ENCODE measurements at regions not wholly inside any gene's neighbourhood (a gene's known extent, or its start where the extent isn't known, plus 50 kb on each side); places are given as distances from the start of the nearest gene placed in this dataset.
A peak's percentile ranks its signal among the peaks of the same experiment; 100 is the strongest.
"Not testable (repeated sequence)": the region's sequence is repeated elsewhere in the genome, so short reads cannot be mapped to it uniquely, and the experiment has no call there.

DNA sequence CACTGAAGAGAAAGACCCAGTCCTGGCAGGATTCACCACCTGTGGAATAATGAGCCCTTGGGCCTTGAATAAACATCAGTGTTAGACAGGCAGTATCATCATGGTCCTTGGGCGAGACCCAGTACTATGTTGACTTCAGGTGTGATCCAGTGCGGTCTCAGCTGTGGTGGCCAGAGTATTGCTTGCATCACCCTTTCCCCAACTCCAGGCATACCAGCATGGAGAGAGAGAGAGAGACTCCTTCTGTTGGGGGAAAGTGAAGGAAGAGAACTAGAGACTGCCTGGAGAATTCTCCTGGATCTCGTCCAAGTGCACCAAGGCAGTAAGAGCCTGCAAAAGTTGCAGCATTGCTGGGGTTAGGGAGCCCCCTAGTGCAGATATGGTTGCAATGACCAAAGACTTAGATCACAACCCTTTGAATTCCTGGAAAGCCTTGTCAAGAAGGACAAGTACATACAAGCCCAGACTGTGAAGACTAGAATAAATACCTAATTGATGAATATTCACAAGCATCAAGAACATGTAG is 61.1 kb upstream of the VAMP7 start:
- DNase-seq (ENCODE audit: low spot score), result no peak
- no peak overlapping the region for H3K27ac Mint-ChIP-seq
- H3K27me3 Mint-ChIP-seq (ENCODE audit: low read depth), result peaks cover 5% of the 10 kb centered on the region
- H3K4me3 Mint-ChIP-seq (ENCODE audit: low read depth), result no peak overlapping the region
- intact Hi-C loops (cut with micrococcal nuclease), result loop anchor here (10.0 kb wide), 2 partner anchors 735 to 835 kb away; no protein-coding TSS in a partner anchor
- peaks cover 18% of the 10 kb centered on the region for H3K9me3 Mint-ChIP-seq
- no peaks in the 10 kb centered on the region for H3K36me3 Mint-ChIP-seq (ENCODE audit: low read depth)
- peaks cover 2% of the 10 kb centered on the region for H3K4me1 Mint-ChIP-seq (ENCODE audit: low read depth)

DNA sequence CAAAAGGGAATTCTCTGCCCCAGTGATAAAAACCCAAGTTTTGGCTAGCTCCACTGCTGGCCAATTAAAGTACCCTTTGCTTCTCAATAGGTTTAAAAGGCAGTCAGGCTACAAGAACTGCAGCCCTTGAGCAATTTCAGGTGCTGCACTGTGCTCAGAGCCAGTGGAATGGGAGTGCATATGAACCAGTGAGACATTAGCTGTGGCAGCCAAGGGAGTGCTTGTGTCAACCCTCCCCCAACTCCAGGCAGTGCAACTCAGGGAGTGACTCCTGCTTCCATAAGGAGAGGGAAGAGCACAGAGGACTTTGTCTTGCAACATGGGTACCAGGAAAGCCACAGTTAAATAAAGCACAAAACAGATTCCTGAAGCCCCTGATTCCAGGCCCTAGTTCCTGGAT is 61.6 kb upstream of the VAMP7 start:
- H3K9me3 Mint-ChIP-seq, result peaks cover 14% of the 10 kb centered on the region
- H3K36me3 Mint-ChIP-seq (ENCODE audit: low read depth), result no peaks in the 10 kb centered on the region
- no peak for DNase-seq (ENCODE audit: low spot score)
- intact Hi-C loops (cut with micrococcal nuclease), result no loop called here
- H3K27ac Mint-ChIP-seq, result no peak overlapping the region
- H3K4me1 Mint-ChIP-seq (ENCODE audit: low read depth), result peaks cover 2% of the 10 kb centered on the region
- H3K27me3 Mint-ChIP-seq (ENCODE audit: low read depth), result peaks cover 5% of the 10 kb centered on the region
- H3K4me3 Mint-ChIP-seq (ENCODE audit: low read depth), result no peak overlapping the region

- intact Hi-C loops (cut with micrococcal nuclease); DNase-seq (ENCODE audit: low spot score); H3K36me3 Mint-ChIP-seq (ENCODE audit: low read depth); H3K4me3 Mint-ChIP-seq (ENCODE audit: low read depth); H3K27me3 Mint-ChIP-seq (ENCODE audit: low read depth); H3K4me1 Mint-ChIP-seq (ENCODE audit: low read depth); H3K27ac Mint-ChIP-seq: not testable (repeated sequence)
- peaks cover 24% of the 10 kb centered on the region for H3K9me3 Mint-ChIP-seq
Observed at GRCh38 chrX:155814391-155814790, 66.8 kb upstream of the VAMP7 start.

- Mint-ChIP-seq H3K4me1 (ENCODE audit: low read depth) (no peaks in the 10 kb centered on the region), H3K27ac (no peak overlapping the region), H3K9me3 (peaks cover under 1% of the 10 kb centered on the region), H3K27me3 (ENCODE audit: low read depth) (no peaks in the 10 kb centered on the region), H3K4me3 (ENCODE audit: low read depth) (no peak overlapping the region), H3K36me3 (ENCODE audit: low read depth) (no peaks in the 10 kb centered on the region)
- intact Hi-C loops (cut with micrococcal nuclease), result no loop called here
- DNase-seq (ENCODE audit: low spot score), result no peak
Observed at GRCh38 chrX:155779831-155780230, 101.3 kb upstream of the VAMP7 start.

- Mint-ChIP-seq H3K9me3 (peaks cover 3% of the 10 kb centered on the region), H3K27me3 (ENCODE audit: low read depth) (no peaks in the 10 kb centered on the region), H3K36me3 (ENCODE audit: low read depth) (no peaks in the 10 kb centered on the region), H3K27ac (no peak overlapping the region), H3K4me1 (ENCODE audit: low read depth) (no peaks in the 10 kb centered on the region), H3K4me3 (ENCODE audit: low read depth) (no peak overlapping the region)
- intact Hi-C loops (cut with micrococcal nuclease), result no loop called here
- no peak for DNase-seq (ENCODE audit: low spot score)
Observed at GRCh38 chrX:155778844-155779553, 102.1 kb upstream of the VAMP7 start.

DNA sequence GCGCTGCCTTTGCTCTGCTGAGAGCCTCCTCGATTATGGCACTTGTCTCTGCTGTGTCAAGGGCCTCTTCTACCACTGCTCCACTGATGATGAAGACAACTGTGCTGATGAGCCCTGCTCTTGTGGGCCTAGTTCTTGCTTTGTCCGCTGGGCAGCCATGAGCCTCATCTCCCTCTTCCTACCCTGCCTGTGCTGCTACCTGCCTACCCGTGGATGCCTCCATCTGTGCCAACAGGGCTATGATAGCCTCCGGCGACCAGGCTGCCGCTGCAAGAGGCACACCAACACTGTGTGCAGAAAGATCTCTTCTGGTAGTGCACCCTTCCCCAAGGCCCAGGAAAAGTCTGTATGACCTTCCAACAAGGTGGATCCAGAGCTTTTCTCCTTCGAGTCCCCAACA is 106.8 kb upstream of the VAMP7 start:
- Mint-ChIP-seq H3K27ac (no peak overlapping the region), H3K27me3 (ENCODE audit: low read depth) (peaks cover 2% of the 10 kb centered on the region), H3K36me3 (ENCODE audit: low read depth) (no peaks in the 10 kb centered on the region), H3K4me1 (ENCODE audit: low read depth) (no peaks in the 10 kb centered on the region), H3K4me3 (ENCODE audit: low read depth) (no peak overlapping the region), H3K9me3 (peaks cover 10% of the 10 kb centered on the region)
- DNase-seq (ENCODE audit: low spot score), result no peak
- intact Hi-C loops (cut with micrococcal nuclease), result no loop called here

GRCh38 chrX:155767876-155768769 is 113.0 kb upstream of the VAMP7 start:
- H3K9me3 Mint-ChIP-seq, result peaks cover 13% of the 10 kb centered on the region
- peaks cover 5% of the 10 kb centered on the region for H3K27me3 Mint-ChIP-seq (ENCODE audit: low read depth)
- intact Hi-C loops (cut with micrococcal nuclease), result no loop called here
- no peak overlapping the region for H3K27ac Mint-ChIP-seq
- no peaks in the 10 kb centered on the region for H3K36me3 Mint-ChIP-seq (ENCODE audit: low read depth)
- peak overlapping the region; percentile 71 for H3K4me3 Mint-ChIP-seq (ENCODE audit: low read depth)
- peaks cover 5% of the 10 kb centered on the region for H3K4me1 Mint-ChIP-seq (ENCODE audit: low read depth)
- no peak for DNase-seq (ENCODE audit: low spot score)

DNA sequence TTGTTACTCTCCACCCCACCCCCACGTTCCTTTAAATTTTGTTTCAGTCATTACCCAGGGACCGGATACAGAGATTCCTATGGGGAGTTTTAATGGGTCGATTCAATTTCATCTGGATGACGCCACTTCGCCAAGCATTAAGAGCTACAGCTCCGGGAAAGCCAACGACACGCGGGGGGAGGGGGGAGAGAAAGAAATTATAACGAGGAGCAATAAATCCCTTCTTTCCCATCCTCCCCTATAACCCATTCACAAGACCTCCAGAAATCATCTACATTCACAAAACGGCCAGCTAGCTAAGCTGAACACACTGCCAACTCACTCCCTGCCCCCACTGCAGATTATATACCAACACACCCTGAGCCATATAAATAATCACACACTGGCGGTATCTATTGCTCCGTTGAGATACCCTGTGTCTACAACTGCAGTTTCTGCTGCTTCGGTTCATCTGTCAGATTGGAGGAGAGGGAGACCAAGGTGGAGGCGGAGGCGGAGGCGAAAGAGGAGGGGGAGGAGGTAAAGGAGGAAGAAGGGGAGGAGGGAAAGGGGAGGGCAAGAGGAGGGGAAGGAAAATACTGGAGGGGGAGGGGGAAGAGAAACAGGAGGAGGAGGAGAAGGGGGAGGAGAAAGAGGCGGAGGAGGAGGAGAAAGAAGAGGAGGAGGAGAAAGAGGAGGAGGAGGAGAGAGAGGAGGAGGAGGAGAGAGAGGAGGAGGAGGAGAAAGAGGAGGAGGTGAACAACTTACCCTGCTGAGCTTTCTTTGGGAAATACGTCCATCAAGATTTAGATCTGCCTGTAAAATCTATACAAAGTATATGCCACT is 113.9 kb upstream of the VAMP7 start:
- H3K4me1 Mint-ChIP-seq (ENCODE audit: low read depth), result peaks cover 5% of the 10 kb centered on the region
- peaks cover 17% of the 10 kb centered on the region for H3K9me3 Mint-ChIP-seq
- H3K27ac Mint-ChIP-seq, result no peak overlapping the region
- H3K36me3 Mint-ChIP-seq (ENCODE audit: low read depth), result no peaks in the 10 kb centered on the region
- H3K27me3 Mint-ChIP-seq (ENCODE audit: low read depth), result peaks cover 5% of the 10 kb centered on the region
- peak overlapping the region; percentile 71 for H3K4me3 Mint-ChIP-seq (ENCODE audit: low read depth)
- intact Hi-C loops (cut with micrococcal nuclease), result no loop called here
- DNase-seq (ENCODE audit: low spot score), result peak; percentile 12

GRCh38 chrX:155766321-155766720 is 114.8 kb upstream of the VAMP7 start:
- no peak for DNase-seq (ENCODE audit: low spot score)
- no peaks in the 10 kb centered on the region for H3K36me3 Mint-ChIP-seq (ENCODE audit: low read depth)
- no peak overlapping the region for H3K4me3 Mint-ChIP-seq (ENCODE audit: low read depth)
- intact Hi-C loops (cut with micrococcal nuclease), result no loop called here
- peaks cover 24% of the 10 kb centered on the region for H3K9me3 Mint-ChIP-seq
- no peak overlapping the region for H3K27ac Mint-ChIP-seq
- peaks cover 5% of the 10 kb centered on the region for H3K27me3 Mint-ChIP-seq (ENCODE audit: low read depth)
- peaks cover 5% of the 10 kb centered on the region for H3K4me1 Mint-ChIP-seq (ENCODE audit: low read depth)

GRCh38 chrX:155761185-155761584 is 120.0 kb upstream of the VAMP7 start:
- Mint-ChIP-seq H3K27ac (no peak overlapping the region), H3K4me1 (ENCODE audit: low read depth) (no peaks in the 10 kb centered on the region), H3K9me3 (peaks cover 23% of the 10 kb centered on the region), H3K27me3 (ENCODE audit: low read depth) (no peaks in the 10 kb centered on the region), H3K4me3 (ENCODE audit: low read depth) (no peak overlapping the region), H3K36me3 (ENCODE audit: low read depth) (no peaks in the 10 kb centered on the region)
- no peak for DNase-seq (ENCODE audit: low spot score)
- intact Hi-C loops (cut with micrococcal nuclease), result no loop called here

GRCh38 chrX:155757046-155757759 is 123.9 kb upstream of the VAMP7 start:
- Mint-ChIP-seq H3K4me3 (ENCODE audit: low read depth) (no peak overlapping the region), H3K27me3 (ENCODE audit: low read depth) (no peaks in the 10 kb centered on the region), H3K36me3 (ENCODE audit: low read depth) (no peaks in the 10 kb centered on the region), H3K4me1 (ENCODE audit: low read depth) (no peaks in the 10 kb centered on the region), H3K9me3 (peaks cover 12% of the 10 kb centered on the region), H3K27ac (no peak overlapping the region)
- DNase-seq (ENCODE audit: low spot score), result no peak
- intact Hi-C loops (cut with micrococcal nuclease), result no loop called here

GRCh38 chrX:155755706-155756337 is 125.3 kb upstream of the VAMP7 start:
- no peaks in the 10 kb centered on the region for H3K27me3 Mint-ChIP-seq (ENCODE audit: low read depth)
- H3K27ac Mint-ChIP-seq, result no peak overlapping the region
- intact Hi-C loops (cut with micrococcal nuclease), result no loop called here
- no peak overlapping the region for H3K4me3 Mint-ChIP-seq (ENCODE audit: low read depth)
- H3K9me3 Mint-ChIP-seq, result peaks cover 3% of the 10 kb centered on the region
- H3K36me3 Mint-ChIP-seq (ENCODE audit: low read depth), result no peaks in the 10 kb centered on the region
- no peak for DNase-seq (ENCODE audit: low spot score)
- H3K4me1 Mint-ChIP-seq (ENCODE audit: low read depth), result no peaks in the 10 kb centered on the region
